AG10803 (cell line): ENCODE measurements at regions not wholly inside any gene's neighbourhood (a gene's known extent, or its start where the extent isn't known, plus 50 kb on each side); places are given as distances from the start of the nearest gene placed in this dataset.

ENCODE experiments used
- DNase-seq: peaks from one replicate; pipeline ENCODE4 v3.0.0; 2010; ENCODE audit warnings: low read depth
- H3K4me3 ChIP-seq: 2 replicates; pipeline ENCODE4 v1.5.1; 2011; ENCODE audit warnings: mild to moderate bottlenecking, low read length, control low read depth
- CTCF ChIP-seq: conservative IDR thresholded peaks from 2 replicates; pipeline ENCODE4 v1.5.1; 2011; ENCODE audit warnings: mild to moderate bottlenecking, low read length, control low read depth, inconsistent platforms

GRCh38 chr16:27722207-27722606 is 172.3 kb downstream of the KATNIP start:
- no peak for TF ChIP-seq CTCF
- DNase-seq, result no peak
- no peak overlapping the region for H3K4me3 ChIP-seq

GRCh38 chr16:27722892-27723450 is 173.0 kb downstream of the KATNIP start:
- no peak for DNase-seq
- no peak for TF ChIP-seq CTCF
- H3K4me3 ChIP-seq, result no peak overlapping the region

- no peak overlapping the region for H3K4me3 ChIP-seq
- TF ChIP-seq CTCF, result no peak
- no peak for DNase-seq
These were observed 174.0 kb downstream of the KATNIP start for GRCh38 chr16:27723711-27724481.

- no peak overlapping the region for H3K4me3 ChIP-seq
- no peak for TF ChIP-seq CTCF
- peak; percentile 50 for DNase-seq
These were observed 174.7 kb downstream of the KATNIP start for GRCh38 chr16:27724482-27725235.

- TF ChIP-seq CTCF, result no peak
These were observed 175.5 kb downstream of the KATNIP start for GRCh38 chr16:27725236-27726000.

GRCh38 chr16:27726621-27727261 is 176.8 kb downstream of the KATNIP start:
- no peak overlapping the region for H3K4me3 ChIP-seq
- peak; percentile 41 for DNase-seq
- no peak for TF ChIP-seq CTCF

More at GRCh38 chr16:27725236-27726000, 175.5 kb downstream of the KATNIP start:
- DNase-seq, result no peak
- H3K4me3 ChIP-seq, result no peak overlapping the region
